ENCODE measurements at regions not wholly inside any gene's neighbourhood (a gene's known extent, or its start where the extent isn't known, plus 50 kb on each side); places are given as distances from the start of the nearest gene placed in this dataset.

DNA sequence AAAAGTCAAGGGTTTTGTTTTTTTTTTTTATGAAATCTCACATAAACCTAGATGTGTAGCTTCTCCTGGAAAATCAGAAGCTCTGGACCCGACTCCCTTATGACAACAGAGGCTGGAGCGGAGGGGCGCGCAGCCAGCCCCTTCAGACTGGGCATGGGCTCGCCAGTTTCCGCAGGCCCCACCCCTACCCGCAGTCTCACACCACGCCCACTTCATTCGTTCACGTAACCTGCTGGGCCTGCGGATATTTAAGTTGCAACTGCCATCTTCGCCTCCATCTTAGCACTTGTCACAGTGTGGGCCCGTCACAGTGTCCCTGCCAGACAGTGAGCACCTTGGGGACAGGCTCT, 111.7 kb upstream of the PTPN1 start:
- no peak for TF ChIP-seq GATA3 (IDR thresholded peaks at IDR 0.05; ENCODE audit: low read depth, low read length)
- no peak for TF ChIP-seq GATA2 (IDR thresholded peaks at IDR 0.05; ENCODE audit: low read depth, low read length)
